GM12878 (cell line): ENCODE measurements at regions not wholly inside any gene's neighbourhood (a gene's known extent, or its start where the extent isn't known, plus 50 kb on each side); places are given as distances from the start of the nearest gene placed in this dataset.
"Not testable (repeated sequence)": the region's sequence is repeated elsewhere in the genome, so short reads cannot be mapped to it uniquely, and the experiment has no call there.

ENCODE experiments used
- ATAC-seq: fragments of 200-7000 bp; cut with Tn5 transposase; 3 replicates; pipeline ENCODE4 v1.9.1; 2020; ENCODE audit warnings: mild to moderate bottlenecking, moderate library complexity
- BruUV-seq: library from RNA; stranded (reverse); fragments of 400-500 nt; replicated peaks from 2 replicates; lab custom pipeline; 2021; lab: Mats Ljungman, UMichigan
- CTCF ChIA-PET: fragments of 300-600 bp; sonication (Branson Sonifier 250); formaldehyde crosslinking; extraction: SDS; loops from one replicate; lab custom pipeline; 2021; ENCODE audit warnings: inconsistent platforms; lab: Yijun Ruan, JAX
- POLR2A ChIA-PET: fragments of 350-600 bp; formaldehyde crosslinking; extraction: SDS; loops from one replicate; lab custom pipeline; 2021; ENCODE audit warnings: inconsistent platforms; lab: Charles Lee
- RAD21 ChIA-PET: fragments of 300-600 bp; sonication (Branson Sonifier 250); formaldehyde crosslinking; loops from one replicate; lab custom pipeline; 2023; ENCODE audit warnings: antibody characterized with exemption; ENCODE audit not compliant: unreplicated experiment; lab: Charles Lee
- SMC1A ChIA-PET: fragments of 300-600 bp; sonication (Branson Sonifier 250); formaldehyde crosslinking; loops from one replicate; lab custom pipeline; 2023; ENCODE audit not compliant: unreplicated experiment, uncharacterized antibody; lab: Charles Lee
- DNase-seq: peaks from one replicate; pipeline ENCODE4 v3.0.0-alpha.2; 2011; ENCODE audit warnings: low read depth, low spot score
- FAIRE-seq: peaks from 3 replicates; lab custom pipeline; 2011; peaks lifted over from hg19 to GRCh38; lab: Jason Lieb, UNC
- H2AFZ ChIP-seq: 2 replicates; pipeline ENCODE4 v1.6.0; 2011; ENCODE audit warnings: low read depth, low read length, control low read depth; ENCODE audit not compliant: control insufficient read depth
- H3K27ac ChIP-seq: 2 replicates; pipeline ENCODE4 v1.5.1; 2011; ENCODE audit warnings: control low read depth; ENCODE audit not compliant: control insufficient read depth, insufficient read depth
- H3K27me3 ChIP-seq, 2 experiments: replicated peaks in 1 of 2; 2 replicates each; pipeline versions ENCODE4 v1.6.0 to v1.6.1; 2011; ENCODE audit warnings: low read length in 1 of 2; ENCODE audit not compliant: control insufficient read depth in 2 of 2, insufficient read depth in 2 of 2
- H3K36me3 ChIP-seq, 2 experiments: 2 replicates each; pipeline ENCODE4 v1.5.1; 2011; ENCODE audit warnings: low read length in 1 of 2; ENCODE audit not compliant: control insufficient read depth in 2 of 2, insufficient read depth in 2 of 2
- H3K4me1 ChIP-seq: 2 replicates; pipeline ENCODE4 v1.6.1; 2011; ENCODE audit warnings: mild to moderate bottlenecking, low read length, moderate library complexity, mixed read lengths; ENCODE audit not compliant: control insufficient read depth, insufficient read depth
- H3K4me2 ChIP-seq: 2 replicates; pipeline ENCODE4 v1.6.0; 2011; ENCODE audit warnings: control low read depth; ENCODE audit not compliant: control insufficient read depth, insufficient read depth
- H3K4me3 ChIP-seq: fragments of 200-600 bp; sonication (generic); 2 replicates; pipeline ENCODE4 v1.5.1; 2016
- H3K79me2 ChIP-seq: 2 replicates; pipeline ENCODE4 v1.6.0; 2011; ENCODE audit warnings: low read length; ENCODE audit not compliant: control insufficient read depth, insufficient read depth
- H3K9ac ChIP-seq: 2 replicates; pipeline ENCODE4 v1.8.0; 2011; ENCODE audit warnings: low read length, control low read depth, mixed read lengths; ENCODE audit not compliant: control insufficient read depth, insufficient read depth
- H3K9me3 ChIP-seq: replicated peaks from 3 replicates; pipeline ENCODE4 v1.5.1; 2011; ENCODE audit warnings: mild to moderate bottlenecking, low read length; ENCODE audit not compliant: control insufficient read depth, insufficient read depth
- H4K20me1 ChIP-seq: 2 replicates; pipeline ENCODE4 v1.6.0; 2011; ENCODE audit not compliant: control insufficient read depth, insufficient read depth
- CBFB ChIP-seq: IDR thresholded peaks from 2 replicates; pipeline ENCODE4 v1.6.1; 2016; ENCODE audit warnings: antibody characterized with exemption, low read depth
- CHD2 ChIP-seq: IDR thresholded peaks from 2 replicates; pipeline ENCODE4 v1.6.1; 2011; ENCODE audit warnings: low read depth, low read length, improper control_type of control experiment, borderline replicate concordance
- GATAD2B ChIP-seq: fragments of 450-650 bp; conservative IDR thresholded peaks from 2 replicates; pipeline ENCODE4 v1.6.1; 2017; ENCODE audit warnings: low read depth, mild to moderate bottlenecking, moderate library complexity
- HDAC6 ChIP-seq: fragments of 200-600 bp; sonication (generic); IDR thresholded peaks from one replicate; pipeline ENCODE4 v1.8.0; 2017; ENCODE audit warnings: antibody characterized with exemption; ENCODE audit not compliant: unreplicated experiment
- IRF4 ChIP-seq: IDR thresholded peaks from 2 replicates; pipeline ENCODE4 v1.6.1; 2011; ENCODE audit warnings: low read depth, low read length
- WGBS: methylation state at CpG from one replicate; pipeline ENCODE4 v1.1.6; 2016; ENCODE audit warnings: low lambda C conversion rate; ENCODE audit not compliant: insufficient replicate concordance, insufficient coverage; ENCODE audit errors: missing lambda C conversion rate; 5-methylcytosine and 5-hydroxymethylcytosine counted together
- in situ Hi-C: fragments of 300-500 bp; cut with MboI; formaldehyde crosslinking; loops from 9 replicates; pipeline ENCODE4 v1.14.3; 2018; ENCODE audit warnings: mixed read lengths
- intact Hi-C: fragments of 100-400 bp; cut with micrococcal nuclease; formaldehyde crosslinking; loops from one replicate; pipeline ENCODE4 v1.14.2; 2022; ENCODE audit not compliant: unreplicated experiment
- TF ChIP-seq, protein P1 (sequence below): fragments of 450-650 bp; formaldehyde crosslinking; IDR thresholded peaks from 2 replicates; pipeline ENCODE4 v1.4.0; 2022; ENCODE audit warnings: mild to moderate bottlenecking, moderate library complexity
- TF ChIP-seq, protein P2 (sequence below): fragments of 450-650 bp; IDR thresholded peaks from 2 replicates; pipeline ENCODE4 v1.6.1; 2017; ENCODE audit warnings: mild to moderate bottlenecking, moderate library complexity
- TF ChIP-seq, protein P3 (sequence below): fragments of 450-650 bp; IDR thresholded peaks from 2 replicates; pipeline ENCODE4 v1.6.1; 2017; ENCODE audit warnings: low read depth, mild to moderate bottlenecking, moderate library complexity
- TF ChIP-seq, protein P4 (sequence below): fragments of 450-650 bp; formaldehyde crosslinking; IDR thresholded peaks from 2 replicates; pipeline ENCODE4 v1.4.0; 2020; ENCODE audit warnings: mild to moderate bottlenecking, moderate library complexity

DNA sequence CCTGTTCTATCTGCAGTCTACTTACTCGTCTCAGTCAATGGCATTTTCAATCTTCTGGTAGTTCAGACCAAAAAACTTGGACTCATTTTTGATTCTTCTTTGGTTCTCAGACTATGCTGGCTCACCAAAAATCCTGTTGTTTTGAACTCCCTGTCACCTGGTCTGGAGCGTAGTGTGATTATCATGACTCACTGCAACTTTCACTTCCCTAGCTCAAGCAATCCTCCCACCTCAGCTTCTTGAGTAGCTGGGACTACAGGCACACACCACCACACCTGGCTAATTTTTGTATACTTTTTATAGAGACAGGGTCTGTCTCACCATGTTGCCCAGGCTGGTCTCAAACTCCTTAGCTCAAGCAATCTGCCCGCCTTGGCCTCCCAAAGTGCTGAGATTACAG is 163.3 kb upstream of the CDH7 start (continued):
- TF ChIP-seq, protein P1, sequence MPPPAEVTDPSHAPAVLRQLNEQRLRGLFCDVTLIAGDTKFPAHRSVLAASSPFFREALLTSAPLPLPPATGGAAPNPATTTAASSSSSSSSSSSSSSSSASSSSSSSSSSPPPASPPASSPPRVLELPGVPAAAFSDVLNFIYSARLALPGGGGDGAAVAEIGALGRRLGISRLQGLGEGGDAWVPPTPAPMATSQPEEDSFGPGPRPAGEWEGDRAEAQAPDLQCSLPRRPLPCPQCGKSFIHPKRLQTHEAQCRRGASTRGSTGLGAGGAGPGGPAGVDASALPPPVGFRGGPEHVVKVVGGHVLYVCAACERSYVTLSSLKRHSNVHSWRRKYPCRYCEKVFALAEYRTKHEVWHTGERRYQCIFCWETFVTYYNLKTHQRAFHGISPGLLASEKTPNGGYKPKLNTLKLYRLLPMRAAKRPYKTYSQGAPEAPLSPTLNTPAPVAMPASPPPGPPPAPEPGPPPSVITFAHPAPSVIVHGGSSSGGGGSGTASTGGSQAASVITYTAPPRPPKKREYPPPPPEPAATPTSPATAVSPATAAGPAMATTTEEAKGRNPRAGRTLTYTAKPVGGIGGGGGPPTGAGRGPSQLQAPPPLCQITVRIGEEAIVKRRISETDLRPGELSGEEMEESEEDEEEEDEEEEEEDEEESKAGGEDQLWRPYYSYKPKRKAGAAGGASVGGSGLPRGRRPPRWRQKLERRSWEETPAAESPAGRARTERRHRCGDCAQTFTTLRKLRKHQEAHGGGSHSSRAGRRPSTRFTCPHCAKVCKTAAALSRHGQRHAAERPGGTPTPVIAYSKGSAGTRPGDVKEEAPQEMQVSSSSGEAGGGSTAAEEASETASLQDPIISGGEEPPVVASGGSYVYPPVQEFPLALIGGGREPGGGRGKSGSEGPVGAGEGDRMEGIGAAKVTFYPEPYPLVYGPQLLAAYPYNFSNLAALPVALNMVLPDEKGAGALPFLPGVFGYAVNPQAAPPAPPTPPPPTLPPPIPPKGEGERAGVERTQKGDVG (CRISPR knock-in tag), result no peak
- TF ChIP-seq, protein P2, sequence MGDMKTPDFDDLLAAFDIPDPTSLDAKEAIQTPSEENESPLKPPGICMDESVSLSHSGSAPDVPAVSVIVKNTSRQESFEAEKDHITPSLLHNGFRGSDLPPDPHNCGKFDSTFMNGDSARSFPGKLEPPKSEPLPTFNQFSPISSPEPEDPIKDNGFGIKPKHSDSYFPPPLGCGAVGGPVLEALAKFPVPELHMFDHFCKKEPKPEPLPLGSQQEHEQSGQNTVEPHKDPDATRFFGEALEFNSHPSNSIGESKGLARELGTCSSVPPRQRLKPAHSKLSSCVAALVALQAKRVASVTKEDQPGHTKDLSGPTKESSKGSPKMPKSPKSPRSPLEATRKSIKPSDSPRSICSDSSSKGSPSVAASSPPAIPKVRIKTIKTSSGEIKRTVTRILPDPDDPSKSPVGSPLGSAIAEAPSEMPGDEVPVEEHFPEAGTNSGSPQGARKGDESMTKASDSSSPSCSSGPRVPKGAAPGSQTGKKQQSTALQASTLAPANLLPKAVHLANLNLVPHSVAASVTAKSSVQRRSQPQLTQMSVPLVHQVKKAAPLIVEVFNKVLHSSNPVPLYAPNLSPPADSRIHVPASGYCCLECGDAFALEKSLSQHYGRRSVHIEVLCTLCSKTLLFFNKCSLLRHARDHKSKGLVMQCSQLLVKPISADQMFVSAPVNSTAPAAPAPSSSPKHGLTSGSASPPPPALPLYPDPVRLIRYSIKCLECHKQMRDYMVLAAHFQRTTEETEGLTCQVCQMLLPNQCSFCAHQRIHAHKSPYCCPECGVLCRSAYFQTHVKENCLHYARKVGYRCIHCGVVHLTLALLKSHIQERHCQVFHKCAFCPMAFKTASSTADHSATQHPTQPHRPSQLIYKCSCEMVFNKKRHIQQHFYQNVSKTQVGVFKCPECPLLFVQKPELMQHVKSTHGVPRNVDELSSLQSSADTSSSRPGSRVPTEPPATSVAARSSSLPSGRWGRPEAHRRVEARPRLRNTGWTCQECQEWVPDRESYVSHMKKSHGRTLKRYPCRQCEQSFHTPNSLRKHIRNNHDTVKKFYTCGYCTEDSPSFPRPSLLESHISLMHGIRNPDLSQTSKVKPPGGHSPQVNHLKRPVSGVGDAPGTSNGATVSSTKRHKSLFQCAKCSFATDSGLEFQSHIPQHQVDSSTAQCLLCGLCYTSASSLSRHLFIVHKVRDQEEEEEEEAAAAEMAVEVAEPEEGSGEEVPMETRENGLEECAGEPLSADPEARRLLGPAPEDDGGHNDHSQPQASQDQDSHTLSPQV, result no peak
- TF ChIP-seq, protein P3, sequence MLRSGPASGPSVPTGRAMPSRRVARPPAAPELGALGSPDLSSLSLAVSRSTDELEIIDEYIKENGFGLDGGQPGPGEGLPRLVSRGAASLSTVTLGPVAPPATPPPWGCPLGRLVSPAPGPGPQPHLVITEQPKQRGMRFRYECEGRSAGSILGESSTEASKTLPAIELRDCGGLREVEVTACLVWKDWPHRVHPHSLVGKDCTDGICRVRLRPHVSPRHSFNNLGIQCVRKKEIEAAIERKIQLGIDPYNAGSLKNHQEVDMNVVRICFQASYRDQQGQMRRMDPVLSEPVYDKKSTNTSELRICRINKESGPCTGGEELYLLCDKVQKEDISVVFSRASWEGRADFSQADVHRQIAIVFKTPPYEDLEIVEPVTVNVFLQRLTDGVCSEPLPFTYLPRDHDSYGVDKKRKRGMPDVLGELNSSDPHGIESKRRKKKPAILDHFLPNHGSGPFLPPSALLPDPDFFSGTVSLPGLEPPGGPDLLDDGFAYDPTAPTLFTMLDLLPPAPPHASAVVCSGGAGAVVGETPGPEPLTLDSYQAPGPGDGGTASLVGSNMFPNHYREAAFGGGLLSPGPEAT, result no peak
- TF ChIP-seq CBFB, result no peak
- TF ChIP-seq HDAC6, result no peak
- TF ChIP-seq CHD2, result no peak
- TF ChIP-seq GATAD2B, result no peak
- TF ChIP-seq, protein P4, sequence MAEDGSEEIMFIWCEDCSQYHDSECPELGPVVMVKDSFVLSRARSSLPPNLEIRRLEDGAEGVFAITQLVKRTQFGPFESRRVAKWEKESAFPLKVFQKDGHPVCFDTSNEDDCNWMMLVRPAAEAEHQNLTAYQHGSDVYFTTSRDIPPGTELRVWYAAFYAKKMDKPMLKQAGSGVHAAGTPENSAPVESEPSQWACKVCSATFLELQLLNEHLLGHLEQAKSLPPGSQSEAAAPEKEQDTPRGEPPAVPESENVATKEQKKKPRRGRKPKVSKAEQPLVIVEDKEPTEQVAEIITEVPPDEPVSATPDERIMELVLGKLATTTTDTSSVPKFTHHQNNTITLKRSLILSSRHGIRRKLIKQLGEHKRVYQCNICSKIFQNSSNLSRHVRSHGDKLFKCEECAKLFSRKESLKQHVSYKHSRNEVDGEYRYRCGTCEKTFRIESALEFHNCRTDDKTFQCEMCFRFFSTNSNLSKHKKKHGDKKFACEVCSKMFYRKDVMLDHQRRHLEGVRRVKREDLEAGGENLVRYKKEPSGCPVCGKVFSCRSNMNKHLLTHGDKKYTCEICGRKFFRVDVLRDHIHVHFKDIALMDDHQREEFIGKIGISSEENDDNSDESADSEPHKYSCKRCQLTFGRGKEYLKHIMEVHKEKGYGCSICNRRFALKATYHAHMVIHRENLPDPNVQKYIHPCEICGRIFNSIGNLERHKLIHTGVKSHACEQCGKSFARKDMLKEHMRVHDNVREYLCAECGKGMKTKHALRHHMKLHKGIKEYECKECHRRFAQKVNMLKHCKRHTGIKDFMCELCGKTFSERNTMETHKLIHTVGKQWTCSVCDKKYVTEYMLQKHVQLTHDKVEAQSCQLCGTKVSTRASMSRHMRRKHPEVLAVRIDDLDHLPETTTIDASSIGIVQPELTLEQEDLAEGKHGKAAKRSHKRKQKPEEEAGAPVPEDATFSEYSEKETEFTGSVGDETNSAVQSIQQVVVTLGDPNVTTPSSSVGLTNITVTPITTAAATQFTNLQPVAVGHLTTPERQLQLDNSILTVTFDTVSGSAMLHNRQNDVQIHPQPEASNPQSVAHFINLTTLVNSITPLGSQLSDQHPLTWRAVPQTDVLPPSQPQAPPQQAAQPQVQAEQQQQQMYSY (CRISPR knock-in tag), result no peak
- TF ChIP-seq IRF4, result no peak

DNA sequence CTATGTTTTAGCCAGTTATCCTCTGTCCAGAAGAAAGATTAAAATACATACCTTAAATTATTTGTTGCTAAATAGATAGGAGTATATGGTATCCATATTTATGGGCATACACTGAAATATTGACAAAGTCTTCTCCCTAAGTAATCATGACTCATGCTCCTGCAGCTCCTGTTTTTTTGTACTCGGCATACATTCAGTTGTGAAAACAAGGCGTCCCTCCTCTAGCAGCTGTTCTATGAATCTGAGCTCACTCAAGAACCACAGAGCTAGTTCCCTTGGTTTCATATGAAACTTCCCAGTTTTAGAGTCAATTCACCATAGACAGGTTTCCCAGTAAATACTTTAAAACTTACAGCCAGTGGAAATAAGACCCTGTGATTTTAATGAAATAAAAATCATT is 168.7 kb upstream of the CDH7 start:
- RAD21 ChIA-PET, H3K9me3 ChIP-seq, H4K20me1 ChIP-seq, H2AFZ ChIP-seq, POLR2A ChIA-PET, H3K27me3 ChIP-seq, SMC1A ChIA-PET, H3K79me2 ChIP-seq, H3K4me2 ChIP-seq, H3K9ac ChIP-seq, H3K4me1 ChIP-seq, H3K36me3 ChIP-seq, in situ Hi-C loops, ATAC-seq, H3K27ac ChIP-seq, CTCF ChIA-PET, H3K4me3 ChIP-seq, intact Hi-C loops, DNase-seq, BruUV-seq: not testable (repeated sequence)
- no CpG with 5 or more reads among the region's 2 CpGs for WGBS
- peak; percentile 54 for FAIRE-seq
